ENCODE measurements at regions not wholly inside any gene's neighbourhood (a gene's known extent, or its start where the extent isn't known, plus 50 kb on each side); places are given as distances from the start of the nearest gene placed in this dataset.
"Not testable (repeated sequence)": the region's sequence is repeated elsewhere in the genome, so short reads cannot be mapped to it uniquely, and the experiment has no call there.

- peaks cover 13% of the 10 kb centered on the region for H3K4me1 Mint-ChIP-seq
- peak; percentile 91 for ATAC-seq (replicated peaks)
- not testable (repeated sequence) for H3K36me3 Mint-ChIP-seq (ENCODE audit: low read depth); H3K27me3 Mint-ChIP-seq; H3K9me3 Mint-ChIP-seq
- peak overlapping the region; percentile 65 for H3K4me3 Mint-ChIP-seq
- H3K27ac Mint-ChIP-seq: peak overlapping the region; percentile 83
These were observed 172.5 kb upstream of the NOTCH2NLA start for GRCh38 chr1:146401281-146401825.

- not testable (repeated sequence) for H3K9me3 Mint-ChIP-seq; H3K36me3 Mint-ChIP-seq (ENCODE audit: low read depth); ATAC-seq (replicated peaks); H3K27me3 Mint-ChIP-seq
- Mint-ChIP-seq H3K27ac (peak overlapping the region; percentile 83), H3K4me1 (peaks cover 13% of the 10 kb centered on the region), H3K4me3 (peak overlapping the region; percentile 65)
These were observed 171.6 kb upstream of the NOTCH2NLA start for GRCh38 chr1:146400173-146401121.

GRCh38 chr1:146399225-146399624 is 170.4 kb upstream of the NOTCH2NLA start:
- H3K4me3 Mint-ChIP-seq; H3K36me3 Mint-ChIP-seq (ENCODE audit: low read depth); H3K27ac Mint-ChIP-seq; H3K27me3 Mint-ChIP-seq; H3K9me3 Mint-ChIP-seq: not testable (repeated sequence)
- peak; percentile 54 for ATAC-seq (replicated peaks)
- peaks cover 13% of the 10 kb centered on the region for H3K4me1 Mint-ChIP-seq

- not testable (repeated sequence) for H3K4me3 Mint-ChIP-seq; ATAC-seq (replicated peaks); H3K36me3 Mint-ChIP-seq (ENCODE audit: low read depth); H3K27ac Mint-ChIP-seq; H3K9me3 Mint-ChIP-seq; H3K27me3 Mint-ChIP-seq
- peaks cover 13% of the 10 kb centered on the region for H3K4me1 Mint-ChIP-seq
These were observed 168.0 kb upstream of the NOTCH2NLA start for GRCh38 chr1:146396801-146397200.

- H3K9me3 Mint-ChIP-seq; H3K36me3 Mint-ChIP-seq (ENCODE audit: low read depth); H3K4me1 Mint-ChIP-seq; ATAC-seq (replicated peaks); H3K4me3 Mint-ChIP-seq; H3K27me3 Mint-ChIP-seq; H3K27ac Mint-ChIP-seq: not testable (repeated sequence)
These were observed 167.4 kb upstream of the NOTCH2NLA start for GRCh38 chr1:146396242-146396641.

- not testable (repeated sequence) for H3K36me3 Mint-ChIP-seq (ENCODE audit: low read depth); H3K4me3 Mint-ChIP-seq; H3K4me1 Mint-ChIP-seq; H3K27ac Mint-ChIP-seq; H3K27me3 Mint-ChIP-seq; ATAC-seq (replicated peaks); H3K9me3 Mint-ChIP-seq
These were observed 165.0 kb upstream of the NOTCH2NLA start for GRCh38 chr1:146393796-146394195.

GRCh38 chr1:146393154-146393553 is 164.3 kb upstream of the NOTCH2NLA start:
- H3K36me3 Mint-ChIP-seq (ENCODE audit: low read depth); H3K9me3 Mint-ChIP-seq; H3K27ac Mint-ChIP-seq; H3K4me1 Mint-ChIP-seq; ATAC-seq (replicated peaks); H3K27me3 Mint-ChIP-seq; H3K4me3 Mint-ChIP-seq: not testable (repeated sequence)

GRCh38 chr1:146389178-146389577 is 160.4 kb upstream of the NOTCH2NLA start:
- not testable (repeated sequence) for ATAC-seq (replicated peaks); H3K27me3 Mint-ChIP-seq

GRCh38 chr1:146387750-146388469 is 159.1 kb upstream of the NOTCH2NLA start:
- ATAC-seq (replicated peaks); H3K4me1 Mint-ChIP-seq; H3K9me3 Mint-ChIP-seq; H3K27me3 Mint-ChIP-seq; H3K36me3 Mint-ChIP-seq (ENCODE audit: low read depth): not testable (repeated sequence)
- Mint-ChIP-seq H3K27ac (peak overlapping the region; percentile 99), H3K4me3 (peak overlapping the region; percentile 86)

More at GRCh38 chr1:146389178-146389577, 160.4 kb upstream of the NOTCH2NLA start:
- not testable (repeated sequence) for H3K36me3 Mint-ChIP-seq (ENCODE audit: low read depth); H3K27ac Mint-ChIP-seq; H3K4me1 Mint-ChIP-seq; H3K9me3 Mint-ChIP-seq; H3K4me3 Mint-ChIP-seq

- not testable (repeated sequence) for H3K9me3 Mint-ChIP-seq; H3K27me3 Mint-ChIP-seq; H3K4me1 Mint-ChIP-seq; H3K36me3 Mint-ChIP-seq (ENCODE audit: low read depth)
- peak; percentile 95 for ATAC-seq (replicated peaks)
- H3K4me3 Mint-ChIP-seq: peak overlapping the region; percentile 86
- H3K27ac Mint-ChIP-seq: peak overlapping the region; percentile 99
These were observed 158.3 kb upstream of the NOTCH2NLA start for GRCh38 chr1:146386851-146387749.

GRCh38 chr1:146381196-146381595 is 152.4 kb upstream of the NOTCH2NLA start:
- not testable (repeated sequence) for H3K27me3 Mint-ChIP-seq; ATAC-seq (replicated peaks); H3K9me3 Mint-ChIP-seq; H3K27ac Mint-ChIP-seq; H3K4me3 Mint-ChIP-seq; H3K4me1 Mint-ChIP-seq
- peaks cover 17% of the 10 kb centered on the region for H3K36me3 Mint-ChIP-seq (ENCODE audit: low read depth)

GRCh38 chr1:146376708-146377496 is 148.1 kb upstream of the NOTCH2NLA start:
- H3K36me3 Mint-ChIP-seq (ENCODE audit: low read depth): peaks cover 18% of the 10 kb centered on the region
- H3K9me3 Mint-ChIP-seq, H3K27me3 Mint-ChIP-seq, H3K4me1 Mint-ChIP-seq: not testable (repeated sequence)
- ATAC-seq (replicated peaks): peak; percentile 94
- peak overlapping the region; percentile 92 for H3K4me3 Mint-ChIP-seq
- peak overlapping the region; percentile 100 for H3K27ac Mint-ChIP-seq

- H3K36me3 Mint-ChIP-seq (ENCODE audit: low read depth): peaks cover 18% of the 10 kb centered on the region
- peak overlapping the region; percentile 100 for H3K27ac Mint-ChIP-seq
- peak; percentile 62 for ATAC-seq (replicated peaks)
- not testable (repeated sequence) for H3K4me1 Mint-ChIP-seq, H3K9me3 Mint-ChIP-seq, H3K27me3 Mint-ChIP-seq
- H3K4me3 Mint-ChIP-seq: peak overlapping the region; percentile 92
These were observed 147.5 kb upstream of the NOTCH2NLA start for GRCh38 chr1:146376309-146376707.

Data from activated T-helper 17 cell treated with anti-CD3 and anti-CD28 coated beads, Interleukin-2, amount 50 U/mL, for 72 hours (primary cell).